Right lobe of liver (tissue), 4 donors: ENCODE measurements at regions not wholly inside any gene's neighbourhood (a gene's known extent, or its start where the extent isn't known, plus 50 kb on each side); places are given as distances from the start of the nearest gene placed in this dataset.

Experiments
- POLR2A ChIP-seq: fragments of 450-650 bp; IDR thresholded peaks from one replicate; pipeline ENCODE4 v1.6.1; 2017; ENCODE audit warnings: antibody characterized with exemption, mild to moderate bottlenecking
- TF ChIP-seq, protein P1 (sequence below), 4 donors: fragments of 200-600 bp in 3 of 4; fragments of 450-650 bp in 1 of 4; IDR thresholded peaks; one replicate each; pipeline versions ENCODE4 v1.5.1 to v1.8.0; 2016 to 2022; ENCODE audit warnings: antibody characterized with exemption in 4 of 4, mild to moderate bottlenecking in 2 of 4
- donor health status: DM: no; HTN: no; CAD: no.
- donor health status: DM: no; HTN: no; CAD: no.
- donor health status: DM: no; HTN: yes; CAD: no.

DNA sequence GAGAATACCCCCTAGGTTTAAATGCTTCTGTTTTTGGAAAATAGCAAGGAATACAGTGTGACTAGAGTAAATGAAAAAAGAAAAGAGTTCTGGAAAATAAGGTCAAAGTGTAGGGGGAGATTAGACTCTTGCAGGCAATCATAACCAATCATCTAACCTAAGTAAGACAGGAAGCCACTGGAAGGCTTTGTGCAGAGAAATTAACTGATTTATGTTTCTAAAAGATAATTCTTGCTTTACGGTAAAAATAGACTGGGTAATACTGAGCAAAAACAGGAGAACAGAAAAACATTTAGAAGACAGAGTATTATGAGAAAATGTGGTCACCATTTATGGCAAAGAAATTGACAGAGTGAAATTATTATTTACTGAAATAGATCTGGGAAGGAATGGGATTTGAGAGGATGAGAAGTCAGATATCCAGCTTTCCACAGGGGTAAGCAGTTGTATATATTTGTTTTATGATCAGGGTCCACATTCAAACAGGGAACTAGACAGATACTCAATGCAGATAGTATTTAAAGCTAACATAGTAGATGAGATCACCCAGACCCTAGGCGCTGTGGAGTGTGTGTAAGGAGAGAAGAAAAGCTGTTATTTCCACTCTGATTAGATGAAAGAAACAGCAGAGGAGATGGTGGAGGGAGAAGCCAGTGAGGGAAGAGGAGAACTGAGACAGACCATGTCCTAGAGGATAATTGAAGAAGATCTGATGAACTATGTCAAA, 1225.3 kb downstream of the CDH11 start:
- TF ChIP-seq, protein P1, sequence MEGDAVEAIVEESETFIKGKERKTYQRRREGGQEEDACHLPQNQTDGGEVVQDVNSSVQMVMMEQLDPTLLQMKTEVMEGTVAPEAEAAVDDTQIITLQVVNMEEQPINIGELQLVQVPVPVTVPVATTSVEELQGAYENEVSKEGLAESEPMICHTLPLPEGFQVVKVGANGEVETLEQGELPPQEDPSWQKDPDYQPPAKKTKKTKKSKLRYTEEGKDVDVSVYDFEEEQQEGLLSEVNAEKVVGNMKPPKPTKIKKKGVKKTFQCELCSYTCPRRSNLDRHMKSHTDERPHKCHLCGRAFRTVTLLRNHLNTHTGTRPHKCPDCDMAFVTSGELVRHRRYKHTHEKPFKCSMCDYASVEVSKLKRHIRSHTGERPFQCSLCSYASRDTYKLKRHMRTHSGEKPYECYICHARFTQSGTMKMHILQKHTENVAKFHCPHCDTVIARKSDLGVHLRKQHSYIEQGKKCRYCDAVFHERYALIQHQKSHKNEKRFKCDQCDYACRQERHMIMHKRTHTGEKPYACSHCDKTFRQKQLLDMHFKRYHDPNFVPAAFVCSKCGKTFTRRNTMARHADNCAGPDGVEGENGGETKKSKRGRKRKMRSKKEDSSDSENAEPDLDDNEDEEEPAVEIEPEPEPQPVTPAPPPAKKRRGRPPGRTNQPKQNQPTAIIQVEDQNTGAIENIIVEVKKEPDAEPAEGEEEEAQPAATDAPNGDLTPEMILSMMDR (IDR thresholded peaks at IDR 0.05), result no peak
- TF ChIP-seq POLR2A, result no peak
